DMS 273 treated with DMSO at 0.1 percent for 48 hours (cell line): ENCODE measurements at regions not wholly inside any gene's neighbourhood (a gene's known extent, or its start where the extent isn't known, plus 50 kb on each side); places are given as distances from the start of the nearest gene placed in this dataset.

Experiments used
- DNase-seq: peaks from one replicate; lab custom pipeline; 2025; lab: John Stamatoyannopoulos, UW

DNA sequence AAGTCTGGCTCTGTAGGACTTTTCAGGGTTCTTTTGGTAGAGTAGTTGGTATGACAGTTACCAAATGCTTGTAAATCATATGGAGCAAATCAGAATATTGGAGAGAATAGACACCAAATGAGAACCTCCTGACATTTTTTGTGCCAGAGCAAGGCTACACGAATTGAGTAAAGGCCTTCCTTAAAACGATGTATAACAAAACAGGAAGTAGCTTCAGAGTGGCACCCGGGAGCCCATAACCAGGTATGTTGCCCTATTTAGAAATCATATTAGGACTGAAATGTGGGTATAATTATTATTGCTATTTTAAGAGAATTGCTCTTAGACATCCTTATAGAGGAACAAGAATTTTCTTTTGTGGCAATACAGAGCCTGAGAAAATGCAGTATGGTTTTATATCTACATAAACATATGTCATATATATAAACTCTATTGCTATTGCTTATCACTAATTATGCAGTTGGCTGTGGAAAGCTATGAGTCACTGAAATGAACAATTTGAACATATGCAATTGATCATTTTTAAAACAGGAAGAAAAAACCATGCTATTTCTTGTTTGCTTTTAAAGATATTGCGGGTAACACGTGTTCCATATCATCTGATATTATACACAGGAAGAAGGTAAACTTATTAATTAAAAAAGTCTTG, 197.4 kb upstream of the MTPN start:
- no peak for DNase-seq

DNA sequence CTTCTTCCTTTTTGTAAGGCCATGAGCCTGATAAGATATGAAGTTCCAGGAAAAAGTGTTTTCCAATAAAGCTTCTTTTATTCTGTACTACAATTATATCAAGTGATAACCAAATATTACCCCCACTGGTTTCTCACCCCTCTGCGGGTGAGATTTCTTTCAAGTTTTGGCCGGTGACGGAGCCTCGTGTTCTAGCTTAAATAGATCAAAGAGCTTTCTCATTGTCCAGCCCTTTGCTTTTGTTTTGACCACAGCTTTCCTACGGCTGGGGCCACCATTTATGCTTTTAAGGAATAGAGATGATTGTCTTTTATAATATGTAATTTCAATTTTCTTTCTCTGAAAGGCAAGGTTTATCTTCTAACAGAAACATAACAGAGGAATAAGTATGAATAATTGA, 196.7 kb upstream of the MTPN start:
- no peak for DNase-seq

DNA sequence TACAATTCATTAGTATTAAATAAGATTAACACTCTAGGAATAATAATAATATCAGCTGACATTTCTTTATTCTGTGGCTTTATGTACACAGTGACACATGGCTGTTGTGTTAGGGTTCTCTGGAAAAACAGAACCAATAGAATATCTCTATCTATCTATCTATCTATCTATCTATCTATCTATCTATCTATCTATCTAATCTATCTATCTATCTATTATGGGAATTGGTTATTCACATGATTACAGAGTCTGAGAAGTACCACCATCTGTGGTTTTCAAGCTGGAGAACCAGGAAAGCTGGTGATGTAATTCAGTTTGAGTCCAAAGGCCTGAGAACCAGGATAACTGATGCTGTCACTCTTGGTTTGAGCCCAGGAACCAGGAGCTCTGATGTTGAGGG, 194.1 kb upstream of the MTPN start:
- no peak for DNase-seq

DNA sequence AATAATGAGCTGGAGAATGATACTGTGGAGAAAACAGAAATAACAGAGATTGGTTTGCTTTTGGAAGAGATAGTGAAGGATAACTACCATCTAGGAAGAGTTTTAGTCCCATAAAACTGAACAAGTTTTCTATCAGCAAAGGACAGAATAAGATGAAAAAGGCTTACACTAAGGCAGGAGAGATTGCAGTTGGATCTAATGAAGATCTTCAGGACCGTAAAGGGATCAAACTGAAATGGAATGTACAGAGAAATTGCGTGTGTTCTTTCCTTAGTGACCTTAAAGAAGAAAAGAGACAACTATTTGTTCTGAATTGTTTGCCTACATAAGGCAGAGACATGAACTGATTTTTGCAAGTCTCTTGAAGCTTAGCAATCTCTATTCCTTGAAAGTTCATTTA, 191.7 kb upstream of the MTPN start:
- no peak for DNase-seq

DNA sequence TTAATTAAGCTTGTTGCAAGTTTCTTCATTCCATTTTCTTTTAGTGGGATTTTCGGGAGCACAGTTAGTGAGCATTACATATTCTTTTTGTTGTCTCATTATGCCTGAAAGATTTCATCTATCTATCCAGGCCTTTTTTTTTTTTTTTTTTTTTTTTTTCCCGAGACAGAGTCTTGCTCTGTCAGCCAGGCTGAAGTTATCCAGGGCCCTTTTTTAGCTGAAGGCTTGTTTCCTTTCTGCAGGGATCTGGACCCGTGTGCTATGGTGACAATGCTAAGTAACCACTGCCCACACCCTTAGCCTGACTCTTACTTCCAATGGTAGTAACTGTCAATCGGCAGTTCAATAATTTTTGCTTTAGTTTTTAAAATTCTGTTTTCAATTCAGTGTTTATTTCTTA, 190.8 kb upstream of the MTPN start:
- no peak for DNase-seq

DNA sequence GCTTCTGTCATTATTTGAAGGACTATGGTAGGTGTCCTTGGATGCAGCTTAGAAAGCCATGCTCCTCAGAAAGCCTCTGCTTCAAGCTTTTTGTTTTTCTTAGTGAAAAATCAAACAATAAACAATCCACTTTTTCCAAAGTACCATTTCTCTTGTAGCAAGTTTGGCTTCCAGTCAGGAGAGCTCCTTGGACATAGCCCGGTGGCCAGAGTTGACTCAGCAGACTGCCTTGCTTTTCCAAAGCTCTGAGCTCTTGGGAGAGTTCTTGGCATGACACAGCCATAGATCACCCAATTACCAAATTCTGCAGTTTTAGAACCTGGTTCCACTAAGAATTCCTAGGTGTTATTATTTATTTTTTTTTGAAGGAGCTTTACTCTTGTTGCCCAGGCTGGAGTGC, 189.4 kb upstream of the MTPN start:
- DNase-seq: no peak

DNA sequence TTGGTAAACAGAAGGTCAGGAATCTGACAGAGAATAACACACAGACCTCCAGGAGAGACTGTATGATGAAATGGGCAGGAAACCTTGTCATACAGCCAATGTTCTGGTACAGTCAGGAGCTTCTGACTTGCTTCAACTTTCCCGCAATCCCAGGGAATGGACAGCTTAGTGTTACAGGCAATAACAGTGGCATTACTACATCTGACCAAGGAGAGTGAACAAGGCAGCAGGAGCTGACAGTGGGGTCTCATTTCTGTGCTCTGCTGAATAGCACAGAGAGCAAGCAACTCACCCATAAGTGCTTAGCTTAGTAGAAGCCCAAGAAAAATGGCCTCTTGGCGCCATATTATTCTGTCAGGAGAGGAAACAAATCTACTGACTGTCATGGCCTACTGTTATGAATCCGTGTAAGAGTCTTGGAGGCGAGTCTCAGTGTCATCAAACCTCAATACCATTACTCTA, 186.2 kb upstream of the MTPN start:
- no peak for DNase-seq

DNA sequence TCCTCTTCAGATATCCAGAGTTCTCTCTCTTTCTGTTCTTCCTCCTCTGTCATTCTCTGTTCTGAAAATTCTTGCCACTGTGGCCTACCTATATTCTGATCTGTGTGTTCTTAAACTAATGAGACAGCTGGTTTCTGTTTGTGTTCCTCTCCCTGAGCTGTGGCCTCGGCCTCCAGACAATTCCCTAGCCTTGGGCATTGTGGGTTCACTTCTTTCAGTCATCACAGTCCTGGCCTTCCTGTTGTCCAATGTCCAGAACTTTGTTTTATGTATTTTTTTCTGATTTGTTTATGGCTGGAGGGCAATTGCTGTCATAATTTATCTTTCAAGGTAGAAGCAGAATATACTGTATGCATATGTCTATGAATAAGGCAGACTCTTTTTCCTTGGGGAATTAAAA, 173.2 kb upstream of the MTPN start:
- no peak for DNase-seq

DNA sequence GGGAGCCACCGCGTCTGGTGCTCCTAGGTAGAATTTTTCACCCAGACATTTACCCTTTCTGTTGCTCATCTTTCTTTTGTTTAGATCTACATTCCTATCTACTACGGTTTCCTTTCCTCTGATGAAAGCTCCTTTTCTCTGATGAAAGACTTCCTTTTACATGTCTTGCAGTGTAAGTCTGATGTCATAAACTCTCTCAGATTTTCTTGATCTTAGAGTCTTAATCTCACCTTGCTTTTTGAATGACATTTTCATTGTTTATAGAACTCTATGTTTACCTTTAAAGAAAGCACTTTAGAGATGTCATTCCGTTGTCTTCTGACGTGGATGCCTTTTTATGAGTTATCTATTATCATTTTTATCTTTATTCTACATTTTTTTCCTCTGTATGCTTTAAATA, 171.8 kb upstream of the MTPN start:
- DNase-seq: no peak

DNA sequence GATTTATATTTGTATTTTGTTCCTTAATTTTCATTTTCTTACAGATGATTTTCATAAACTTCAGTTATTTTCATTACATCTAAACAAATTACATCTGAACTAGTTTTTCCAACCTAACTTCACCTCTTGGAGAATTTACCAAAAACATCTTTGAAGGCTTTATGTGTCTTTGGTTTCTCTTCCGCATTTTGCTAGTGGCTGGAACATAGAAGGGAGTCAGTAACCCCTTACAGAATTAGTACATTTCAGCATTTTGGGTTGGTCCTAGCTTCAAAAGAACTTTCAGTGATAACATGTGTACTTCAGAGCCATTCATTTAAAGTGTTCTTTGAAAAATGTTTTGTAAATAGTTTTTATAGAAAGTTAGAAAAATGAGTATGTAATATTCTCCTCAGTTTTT, 169.8 kb upstream of the MTPN start:
- no peak for DNase-seq

DNA sequence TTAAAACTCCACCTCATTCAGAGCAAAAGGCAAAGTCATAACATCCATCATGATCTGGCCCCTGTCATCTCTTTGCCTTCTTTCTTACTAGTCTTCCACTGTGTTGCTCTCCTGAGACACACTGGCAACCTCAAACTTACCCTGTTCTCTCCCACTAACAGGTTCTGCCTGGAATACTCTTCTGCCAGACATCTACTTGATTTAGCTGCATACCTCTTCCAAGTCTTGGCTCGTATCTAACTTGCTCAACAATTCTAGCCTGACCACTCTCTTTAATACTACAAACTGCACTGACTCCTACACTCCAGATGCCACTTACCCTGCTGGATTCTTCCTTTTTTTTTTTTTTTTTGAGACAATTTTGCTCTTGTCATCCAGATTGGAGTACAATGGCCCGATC, 167.0 kb upstream of the MTPN start:
- DNase-seq: no peak

DNA sequence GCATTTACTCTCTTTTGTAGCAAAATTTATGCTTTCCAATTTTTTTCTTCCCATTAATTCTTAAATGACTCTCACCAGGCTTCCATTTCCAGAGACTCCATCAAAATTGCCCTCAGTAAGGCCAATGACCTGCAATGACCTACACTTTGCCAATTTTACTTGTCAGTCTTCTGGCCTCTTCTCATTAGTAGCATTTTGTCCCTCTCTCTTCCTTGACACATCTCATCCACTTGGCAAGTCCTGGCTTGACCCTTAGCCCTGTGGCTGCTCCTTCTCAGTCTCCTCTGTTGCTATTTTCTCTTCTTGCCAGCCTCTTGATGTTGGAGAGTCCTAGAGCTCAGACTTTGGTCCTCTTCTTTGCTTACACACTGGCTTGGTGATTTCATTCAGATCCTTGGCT, 166.1 kb upstream of the MTPN start:
- no peak for DNase-seq

DNA sequence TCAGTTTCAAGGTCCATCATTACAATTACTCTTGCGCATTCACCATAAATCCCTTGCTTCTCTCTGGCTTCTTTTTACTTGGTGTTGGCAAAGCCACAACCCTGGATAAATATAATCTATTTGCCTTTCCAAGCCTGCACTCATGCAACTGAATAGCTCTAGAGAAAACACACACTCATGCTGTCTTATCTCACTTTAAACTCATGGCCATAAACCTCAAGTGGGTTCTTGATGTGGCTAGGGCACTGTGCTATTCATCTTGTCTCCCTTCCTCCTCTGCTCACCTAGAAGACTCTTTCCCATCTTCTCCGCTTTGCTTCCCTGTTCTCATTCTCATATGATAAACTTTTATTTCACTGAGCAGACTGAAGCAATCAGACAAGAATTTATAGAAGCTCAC, 165.4 kb upstream of the MTPN start:
- DNase-seq: no peak

DNA sequence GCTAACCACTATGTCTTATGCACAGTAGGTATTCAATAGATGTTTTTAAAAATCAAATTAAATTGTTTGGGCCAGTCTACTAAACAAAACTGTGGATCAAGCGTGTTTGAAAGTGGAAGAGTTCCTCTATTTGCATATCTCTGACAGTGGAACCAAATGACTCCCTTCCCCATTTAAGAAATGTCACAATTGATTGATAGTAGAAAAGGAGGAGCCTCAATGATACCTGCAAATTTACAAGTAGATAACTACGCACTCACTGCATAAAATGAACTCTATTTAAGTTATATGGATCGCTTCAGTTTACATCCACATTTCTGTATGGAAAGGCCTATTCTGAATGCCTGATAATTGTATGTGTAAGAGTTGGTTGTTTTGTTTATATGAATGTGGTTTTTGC, 163.3 kb upstream of the MTPN start:
- no peak for DNase-seq

DNA sequence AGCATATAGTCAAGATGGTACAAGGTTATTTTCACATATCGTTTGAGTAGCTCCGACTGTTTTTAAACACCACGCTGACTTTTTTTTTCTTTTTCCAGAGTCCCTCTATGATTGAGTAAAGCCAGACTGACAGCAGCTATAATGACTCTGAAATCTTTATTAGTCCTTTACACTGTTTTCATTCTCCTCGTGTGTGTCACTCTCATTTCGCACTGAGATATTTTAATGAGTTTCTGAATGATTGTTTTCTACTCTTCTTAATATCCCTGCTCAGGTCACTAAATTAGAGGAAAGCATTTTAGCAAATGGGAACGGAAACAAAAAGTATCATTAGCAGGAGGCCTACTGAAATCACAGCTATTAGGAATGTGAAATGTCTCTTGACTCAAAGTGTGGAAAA, 162.3 kb upstream of the MTPN start:
- DNase-seq: no peak

DNA sequence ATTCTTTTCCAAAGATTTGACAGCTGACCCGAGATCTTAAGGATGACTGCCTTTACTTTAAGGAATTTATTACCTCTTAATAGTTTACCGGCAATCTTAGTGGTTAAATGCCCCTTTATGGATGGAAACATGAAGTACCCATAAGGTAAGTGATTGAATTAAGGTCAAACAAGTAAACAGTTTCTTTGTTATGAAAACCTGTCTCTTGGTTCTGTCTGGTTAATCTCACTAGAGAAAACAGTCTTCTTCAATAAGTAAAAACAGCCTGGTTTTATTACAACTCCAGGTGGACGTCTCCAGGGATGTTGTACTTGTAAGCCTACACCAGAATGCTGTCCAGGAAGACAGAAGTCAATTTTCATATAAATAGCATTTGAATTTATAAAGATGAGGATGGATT, 161.8 kb upstream of the MTPN start:
- no peak for DNase-seq

DNA sequence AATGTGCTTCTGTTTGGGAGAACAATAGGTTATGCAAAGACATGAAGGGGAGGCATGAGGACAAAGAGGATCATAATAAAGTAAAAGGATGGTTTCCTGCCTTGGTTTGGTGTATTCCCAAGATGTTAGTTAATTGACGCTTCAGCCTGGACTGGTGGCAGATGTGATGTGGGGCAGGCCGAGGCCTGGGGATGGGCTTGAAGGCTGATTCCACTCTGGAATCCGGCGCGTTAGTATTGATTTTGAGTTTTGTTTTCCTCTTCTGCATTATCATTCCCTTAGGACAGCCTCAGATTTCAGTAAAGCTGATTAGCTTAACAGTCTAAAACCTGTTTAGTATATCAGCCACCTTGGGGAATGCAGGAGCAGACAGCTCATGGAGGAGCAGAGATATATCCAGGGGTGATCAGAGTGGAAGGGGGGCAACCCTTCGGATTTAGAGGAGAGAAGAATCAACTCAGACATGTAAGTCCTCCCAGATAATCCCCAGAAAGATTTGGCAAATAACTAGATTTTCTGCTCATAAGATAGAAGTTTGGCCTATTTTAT, 159.8 kb upstream of the MTPN start:
- DNase-seq: no peak

DNA sequence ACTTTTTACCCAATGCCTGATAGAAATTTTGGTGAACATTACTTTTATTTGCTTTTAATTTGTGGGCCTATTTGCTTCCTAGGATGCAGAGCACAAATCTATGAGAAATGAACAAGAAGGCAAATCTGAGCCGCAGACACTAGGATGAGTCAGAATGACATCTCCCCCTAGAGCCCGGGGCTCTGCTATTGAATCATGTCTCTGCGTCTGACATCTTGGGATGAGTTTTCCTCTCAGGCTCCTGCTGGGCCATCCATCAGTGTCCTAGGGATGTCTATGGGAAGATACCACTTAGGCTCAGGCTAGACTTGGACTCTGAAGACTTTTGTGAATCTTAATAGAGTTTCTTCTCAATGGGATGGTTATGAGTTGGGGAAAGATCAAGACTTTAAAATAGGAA, 157.3 kb upstream of the MTPN start:
- DNase-seq: no peak

DNA sequence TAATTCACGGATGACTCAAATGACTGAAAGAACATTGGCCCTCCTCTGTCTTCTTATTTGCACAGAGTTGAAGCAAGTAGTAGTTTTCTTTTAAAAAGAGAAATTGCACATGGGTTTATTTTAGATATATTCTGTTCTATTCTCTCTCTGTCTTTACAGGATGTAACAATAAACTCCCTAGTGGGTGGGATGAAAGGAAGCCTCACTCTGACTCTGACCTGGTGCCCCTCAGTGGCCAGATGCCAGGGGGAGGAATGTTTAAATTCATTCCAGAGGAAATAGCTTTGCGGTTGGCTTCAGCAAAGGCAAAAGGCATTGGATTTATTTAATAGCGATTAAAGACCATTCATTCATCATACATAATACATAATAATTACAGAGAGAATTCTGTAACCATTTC, 156.4 kb upstream of the MTPN start:
- DNase-seq: no peak

DNA sequence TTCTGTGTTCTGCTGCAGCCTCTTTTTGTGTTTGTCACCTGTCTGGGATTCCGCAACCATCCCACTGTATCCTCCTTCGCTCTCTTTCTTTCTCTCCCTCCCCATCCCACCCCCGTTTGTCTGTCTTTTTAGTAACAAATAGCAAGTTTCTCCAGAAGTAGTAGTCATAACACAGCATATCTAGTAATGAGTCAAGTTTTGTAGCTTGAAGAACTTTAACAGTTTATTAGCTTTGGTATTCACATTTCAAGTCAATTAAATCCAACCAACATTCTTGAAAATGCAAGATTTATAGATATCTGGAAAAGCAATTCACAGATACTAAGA, 154.1 kb upstream of the MTPN start:
- DNase-seq: no peak

DNA sequence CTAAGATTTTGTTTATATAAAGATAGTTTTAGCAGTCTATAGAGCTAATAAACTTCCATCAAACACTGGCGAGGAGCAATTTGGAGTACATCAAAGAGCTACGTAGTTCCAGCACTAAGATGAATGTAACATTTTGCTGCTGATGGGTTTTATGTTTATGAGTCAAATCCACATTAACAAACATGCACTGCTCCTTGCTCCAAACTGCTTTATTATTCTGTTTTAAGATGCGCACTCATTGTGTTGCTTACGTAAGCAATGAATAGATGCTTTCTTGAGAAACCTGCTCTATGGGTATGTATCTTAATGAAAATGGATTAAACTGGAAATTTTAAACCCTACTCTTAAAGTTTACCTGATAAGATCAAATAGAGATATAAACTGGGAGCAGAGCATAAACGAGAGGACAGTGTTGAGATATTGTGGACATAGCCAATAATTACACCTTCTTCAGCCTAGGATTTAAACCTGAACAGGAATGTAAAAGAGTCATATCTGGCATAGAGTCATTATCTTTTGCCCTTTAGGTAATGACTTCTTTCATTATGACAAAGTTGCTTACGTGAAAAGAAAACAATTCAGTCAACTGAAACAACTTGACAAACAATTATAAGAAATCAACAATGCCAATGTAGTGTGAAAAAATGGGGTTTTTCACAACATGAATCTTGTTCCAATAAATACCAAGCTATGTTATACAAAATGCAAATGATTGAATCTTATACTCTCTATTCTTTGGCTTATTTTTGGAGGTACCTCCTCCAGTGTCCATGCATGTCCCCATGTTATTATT, 153.5 kb upstream of the MTPN start:
- no peak for DNase-seq

DNA sequence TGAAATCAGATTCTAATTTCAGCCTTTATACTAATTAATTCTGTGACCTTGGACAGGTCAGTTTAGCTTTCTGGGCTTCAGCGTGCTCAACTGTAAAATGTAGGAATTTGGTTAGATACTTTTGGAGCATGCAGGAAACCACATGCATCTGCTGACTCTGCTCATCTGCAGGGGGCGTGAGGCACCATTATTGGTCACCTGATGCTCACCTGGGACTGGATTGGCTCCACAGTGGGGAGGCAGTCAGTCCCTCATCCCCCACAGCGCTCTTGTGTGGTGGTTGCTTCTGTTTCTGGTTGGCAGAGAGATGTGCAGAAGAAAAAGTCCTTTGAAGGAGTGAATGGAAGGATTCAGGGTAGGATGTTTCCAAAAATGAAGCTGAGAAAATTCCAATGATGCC, 150.9 kb upstream of the MTPN start:
- DNase-seq: no peak

DNA sequence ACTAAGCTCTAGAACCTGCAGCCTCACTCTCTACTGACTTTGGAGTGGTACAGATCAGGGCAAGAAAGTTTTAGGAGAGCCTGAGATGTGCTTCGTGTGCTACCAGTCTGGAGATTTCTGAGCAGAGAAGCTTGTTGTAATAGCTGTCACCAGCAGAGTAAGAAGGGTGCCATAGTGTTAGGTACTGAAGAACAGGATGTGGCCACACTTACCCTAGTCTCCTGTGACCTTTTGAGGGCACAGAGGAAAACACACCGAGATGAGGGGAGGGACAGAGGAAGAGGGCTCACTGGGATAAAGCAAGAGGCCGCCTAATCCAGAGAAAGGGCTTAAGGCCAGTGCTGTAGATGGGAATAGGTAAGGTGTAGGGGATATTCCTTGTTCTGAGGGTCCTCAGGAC, 146.2 kb upstream of the MTPN start:
- no peak for DNase-seq

DNA sequence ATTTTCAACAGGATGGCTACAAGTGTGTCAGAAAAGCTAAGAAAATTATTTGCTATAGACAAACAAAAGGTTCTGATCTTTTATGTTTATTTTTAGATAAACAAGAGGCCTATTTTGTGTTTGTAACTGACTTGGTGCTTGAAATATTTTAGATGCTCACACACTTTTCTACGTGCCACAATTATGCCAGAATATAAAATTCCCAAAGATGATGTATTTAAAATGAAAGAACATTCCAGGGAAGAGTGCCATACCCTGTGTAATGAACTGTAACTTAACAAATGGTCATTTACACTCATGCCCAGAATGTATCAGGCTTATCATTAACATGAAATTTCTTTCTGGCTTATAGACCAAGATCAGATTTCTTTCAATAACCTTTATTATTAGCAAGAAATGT, 144.9 kb upstream of the MTPN start:
- no peak for DNase-seq
